Astrocyte of the cerebellum (primary cell): ENCODE measurements at regions not wholly inside any gene's neighbourhood (a gene's known extent, or its start where the extent isn't known, plus 50 kb on each side); places are given as distances from the start of the nearest gene placed in this dataset.

ENCODE experiments used
- DNase-seq: peaks from one replicate; pipeline ENCODE4 v3.0.0-alpha.2; 2011; ENCODE audit warnings: low read depth
- H3K4me3 ChIP-seq: 2 replicates; pipeline ENCODE4 v1.5.1; 2011; ENCODE audit warnings: mild to moderate bottlenecking, low read depth, low read length, moderate library complexity
- CTCF ChIP-seq: IDR thresholded peaks from 2 replicates; pipeline ENCODE4 v1.5.1; 2012; ENCODE audit warnings: low read length, low read depth, moderate library complexity, mild to moderate bottlenecking; ENCODE audit errors: missing control alignments
- in situ Hi-C: cut with HindIII; loops from 2 replicates; pipeline ENCODE4 v1.10.0; 2017; ENCODE audit warnings: low sequenced_read_pairs

- no peak overlapping the region for H3K4me3 ChIP-seq
- in situ Hi-C loops = no loop called here
- no peak for DNase-seq
- no peak for TF ChIP-seq CTCF
These were observed 409.1 kb downstream of the AEBP2 start for GRCh38 chr12:19848421-19848820.

- DNase-seq = no peak
- TF ChIP-seq CTCF = no peak
- H3K4me3 ChIP-seq = no peak overlapping the region
- in situ Hi-C loops = no loop called here
These were observed 409.9 kb downstream of the AEBP2 start for GRCh38 chr12:19849208-19849607.

GRCh38 chr12:19850346-19851065, 411.2 kb downstream of the AEBP2 start:
- in situ Hi-C loops = no loop called here
- no peak for TF ChIP-seq CTCF
- DNase-seq = peak; percentile 65
- H3K4me3 ChIP-seq = no peak overlapping the region

- H3K4me3 ChIP-seq = no peak overlapping the region
- DNase-seq = no peak
- no peak for TF ChIP-seq CTCF
- in situ Hi-C loops = no loop called here
These were observed 413.0 kb downstream of the AEBP2 start for GRCh38 chr12:19852100-19852855.

- no peak for DNase-seq
- TF ChIP-seq CTCF = no peak
- in situ Hi-C loops = no loop called here
- H3K4me3 ChIP-seq = no peak overlapping the region
These were observed 416.6 kb downstream of the AEBP2 start for GRCh38 chr12:19855851-19856250.

- DNase-seq = no peak
- TF ChIP-seq CTCF = no peak
- in situ Hi-C loops = no loop called here
- no peak overlapping the region for H3K4me3 ChIP-seq
These were observed 417.1 kb downstream of the AEBP2 start for GRCh38 chr12:19856389-19856788.
